Activated CD4-positive, alpha-beta memory T cell treated with anti-CD3 and anti-CD28 coated beads, Interleukin-2, amount 10 ng/mL, durations not matched to agents 7 days and 5 days (primary cell): ENCODE measurements at regions not wholly inside any gene's neighbourhood (a gene's known extent, or its start where the extent isn't known, plus 50 kb on each side); places are given as distances from the start of the nearest gene placed in this dataset.

Experiments
- CTCF ChIA-PET: fragments of 350-600 bp; sonication (Branson Sonifier 250); formaldehyde crosslinking; loops from one replicate; lab custom pipeline; 2021; ENCODE audit warnings: antibody characterized with exemption, inconsistent platforms; lab: Charles Lee
- POLR2A ChIA-PET: fragments of 350-600 bp; sonication (Branson Sonifier 250); formaldehyde crosslinking; loops from one replicate; lab custom pipeline; 2021; ENCODE audit warnings: antibody characterized with exemption; lab: Charles Lee
- DNase-seq: peaks from one replicate; pipeline ENCODE4 v3.0.0-alpha.2; 2020
- H3K27ac Mint-ChIP-seq: one replicate; pipeline ENCODE4 v1.8.0; 2021; ENCODE audit warnings: mild to moderate bottlenecking, mixed read lengths
- H3K27me3 Mint-ChIP-seq: one replicate; pipeline ENCODE4 v1.8.0; 2021; ENCODE audit warnings: mixed read lengths
- H3K36me3 Mint-ChIP-seq: one replicate; pipeline ENCODE4 v1.8.0; 2021; ENCODE audit warnings: low read depth, mixed read lengths
- H3K4me1 Mint-ChIP-seq: one replicate; pipeline ENCODE4 v1.8.0; 2021; ENCODE audit warnings: mixed read lengths
- H3K4me3 Mint-ChIP-seq: one replicate; pipeline ENCODE4 v1.8.0; 2021; ENCODE audit warnings: mild to moderate bottlenecking, mixed read lengths
- H3K9me3 Mint-ChIP-seq: one replicate; pipeline ENCODE4 v1.8.0; 2021; ENCODE audit warnings: mixed read lengths

- POLR2A ChIA-PET, result no interaction called here
- Mint-ChIP-seq H3K4me1 (no peaks in the 10 kb centered on the region), H3K27me3 (no peaks in the 10 kb centered on the region), H3K36me3 (no peaks in the 10 kb centered on the region), H3K9me3 (peaks cover 9% of the 10 kb centered on the region), H3K27ac (no peak overlapping the region), H3K4me3 (no peak overlapping the region)
- DNase-seq, result no peak
- CTCF ChIA-PET, result no interaction called here
Observed at GRCh38 chr11:91222830-91223229, 1000.0 kb upstream of the CHORDC1 start.

GRCh38 chr11:91220476-91221202 lies 997.8 kb upstream of the CHORDC1 start:
- peaks cover 6% of the 10 kb centered on the region for H3K9me3 Mint-ChIP-seq
- H3K4me1 Mint-ChIP-seq, result no peaks in the 10 kb centered on the region
- no peak overlapping the region for H3K27ac Mint-ChIP-seq
- ChIA-PET CTCF (interaction anchor here (0.6 kb wide), 1 partner anchor 627 kb away, joined by 3 read pairs; no protein-coding TSS in a partner anchor), POLR2A (no interaction called here)
- no peaks in the 10 kb centered on the region for H3K36me3 Mint-ChIP-seq
- DNase-seq, result no peak
- no peak overlapping the region for H3K4me3 Mint-ChIP-seq
- no peaks in the 10 kb centered on the region for H3K27me3 Mint-ChIP-seq

- Mint-ChIP-seq H3K36me3 (no peaks in the 10 kb centered on the region), H3K4me1 (no peaks in the 10 kb centered on the region), H3K27ac (no peak overlapping the region), H3K9me3 (peaks cover 6% of the 10 kb centered on the region), H3K27me3 (no peaks in the 10 kb centered on the region), H3K4me3 (no peak overlapping the region)
- ChIA-PET CTCF (no interaction called here), POLR2A (no interaction called here)
- DNase-seq, result no peak
Observed at GRCh38 chr11:91219535-91219934, 996.7 kb upstream of the CHORDC1 start.

GRCh38 chr11:91209751-91210150 lies 986.9 kb upstream of the CHORDC1 start:
- no peak overlapping the region for H3K4me3 Mint-ChIP-seq
- H3K9me3 Mint-ChIP-seq, result peaks cover 3% of the 10 kb centered on the region
- H3K4me1 Mint-ChIP-seq, result no peaks in the 10 kb centered on the region
- CTCF ChIA-PET, result no interaction called here
- POLR2A ChIA-PET, result no interaction called here
- no peaks in the 10 kb centered on the region for H3K27me3 Mint-ChIP-seq
- no peak overlapping the region for H3K27ac Mint-ChIP-seq
- H3K36me3 Mint-ChIP-seq, result no peaks in the 10 kb centered on the region
- DNase-seq, result no peak

- Mint-ChIP-seq H3K4me3 (no peak overlapping the region), H3K36me3 (no peaks in the 10 kb centered on the region), H3K27me3 (no peaks in the 10 kb centered on the region), H3K4me1 (no peaks in the 10 kb centered on the region), H3K9me3 (peaks cover 3% of the 10 kb centered on the region), H3K27ac (no peak overlapping the region)
- ChIA-PET CTCF (no interaction called here), POLR2A (no interaction called here)
- DNase-seq, result no peak
Observed at GRCh38 chr11:91209306-91209705, 986.5 kb upstream of the CHORDC1 start.

GRCh38 chr11:91199866-91200265 lies 977.0 kb upstream of the CHORDC1 start:
- CTCF ChIA-PET, result no interaction called here
- no peak overlapping the region for H3K27ac Mint-ChIP-seq
- H3K9me3 Mint-ChIP-seq, result peaks cover 4% of the 10 kb centered on the region
- H3K4me3 Mint-ChIP-seq, result no peak overlapping the region
- no peaks in the 10 kb centered on the region for H3K4me1 Mint-ChIP-seq
- no peaks in the 10 kb centered on the region for H3K36me3 Mint-ChIP-seq
- no peak for DNase-seq
- H3K27me3 Mint-ChIP-seq, result no peaks in the 10 kb centered on the region
- POLR2A ChIA-PET, result no interaction called here

- no peaks in the 10 kb centered on the region for H3K27me3 Mint-ChIP-seq
- no peaks in the 10 kb centered on the region for H3K36me3 Mint-ChIP-seq
- DNase-seq, result no peak
- no peak overlapping the region for H3K4me3 Mint-ChIP-seq
- ChIA-PET POLR2A (no interaction called here), CTCF (no interaction called here)
- no peak overlapping the region for H3K27ac Mint-ChIP-seq
- no peaks in the 10 kb centered on the region for H3K4me1 Mint-ChIP-seq
- H3K9me3 Mint-ChIP-seq, result peaks cover 4% of the 10 kb centered on the region
Observed at GRCh38 chr11:91194546-91194945, 971.7 kb upstream of the CHORDC1 start.

- no peaks in the 10 kb centered on the region for H3K36me3 Mint-ChIP-seq
- no peaks in the 10 kb centered on the region for H3K27me3 Mint-ChIP-seq
- POLR2A ChIA-PET, result no interaction called here
Observed at GRCh38 chr11:91188484-91188883, 965.6 kb upstream of the CHORDC1 start.

GRCh38 chr11:91187314-91187713 lies 964.5 kb upstream of the CHORDC1 start:
- H3K4me3 Mint-ChIP-seq, result no peak overlapping the region
- no peaks in the 10 kb centered on the region for H3K36me3 Mint-ChIP-seq
- H3K4me1 Mint-ChIP-seq, result no peaks in the 10 kb centered on the region
- no peak overlapping the region for H3K27ac Mint-ChIP-seq
- peaks cover 10% of the 10 kb centered on the region for H3K9me3 Mint-ChIP-seq
- CTCF ChIA-PET, result no interaction called here
- H3K27me3 Mint-ChIP-seq, result no peaks in the 10 kb centered on the region
- no peak for DNase-seq
- POLR2A ChIA-PET, result no interaction called here

More at GRCh38 chr11:91188484-91188883, 965.6 kb upstream of the CHORDC1 start:
- no peaks in the 10 kb centered on the region for H3K4me1 Mint-ChIP-seq
- DNase-seq, result no peak
- H3K9me3 Mint-ChIP-seq, result peaks cover 3% of the 10 kb centered on the region
- no peak overlapping the region for H3K27ac Mint-ChIP-seq
- CTCF ChIA-PET, result no interaction called here
- H3K4me3 Mint-ChIP-seq, result no peak overlapping the region

- ChIA-PET POLR2A (no interaction called here), CTCF (no interaction called here)
- no peaks in the 10 kb centered on the region for H3K4me1 Mint-ChIP-seq
- H3K9me3 Mint-ChIP-seq, result peaks cover 8% of the 10 kb centered on the region
- no peak for DNase-seq
- H3K36me3 Mint-ChIP-seq, result no peaks in the 10 kb centered on the region
- H3K27ac Mint-ChIP-seq, result no peak overlapping the region
- H3K27me3 Mint-ChIP-seq, result no peaks in the 10 kb centered on the region
- H3K4me3 Mint-ChIP-seq, result no peak overlapping the region
Observed at GRCh38 chr11:91178366-91178765, 955.5 kb upstream of the CHORDC1 start.

- POLR2A ChIA-PET, result no interaction called here
- CTCF ChIA-PET, result no interaction called here
- Mint-ChIP-seq H3K36me3 (no peaks in the 10 kb centered on the region), H3K4me3 (no peak overlapping the region), H3K9me3 (peaks cover 11% of the 10 kb centered on the region), H3K27me3 (no peaks in the 10 kb centered on the region), H3K27ac (no peak overlapping the region), H3K4me1 (no peaks in the 10 kb centered on the region)
- no peak for DNase-seq
Observed at GRCh38 chr11:91174734-91175133, 951.9 kb upstream of the CHORDC1 start.

- CTCF ChIA-PET, result no interaction called here
- H3K4me1 Mint-ChIP-seq, result no peaks in the 10 kb centered on the region
- H3K9me3 Mint-ChIP-seq, result peaks cover 11% of the 10 kb centered on the region
- no peak overlapping the region for H3K4me3 Mint-ChIP-seq
- no peak for DNase-seq
- POLR2A ChIA-PET, result no interaction called here
- no peaks in the 10 kb centered on the region for H3K27me3 Mint-ChIP-seq
- H3K36me3 Mint-ChIP-seq, result no peaks in the 10 kb centered on the region
- no peak overlapping the region for H3K27ac Mint-ChIP-seq
Observed at GRCh38 chr11:91174193-91174592, 951.3 kb upstream of the CHORDC1 start.

GRCh38 chr11:91173701-91174100 lies 950.9 kb upstream of the CHORDC1 start:
- Mint-ChIP-seq H3K27ac (no peak overlapping the region), H3K36me3 (no peaks in the 10 kb centered on the region), H3K27me3 (no peaks in the 10 kb centered on the region), H3K9me3 (peaks cover 11% of the 10 kb centered on the region), H3K4me3 (no peak overlapping the region), H3K4me1 (no peaks in the 10 kb centered on the region)
- ChIA-PET CTCF (no interaction called here), POLR2A (no interaction called here)
- DNase-seq, result no peak

- H3K27me3 Mint-ChIP-seq, result no peaks in the 10 kb centered on the region
- H3K4me1 Mint-ChIP-seq, result no peaks in the 10 kb centered on the region
- H3K4me3 Mint-ChIP-seq, result no peak overlapping the region
- CTCF ChIA-PET, result no interaction called here
- no peak overlapping the region for H3K27ac Mint-ChIP-seq
- no peak for DNase-seq
- H3K36me3 Mint-ChIP-seq, result no peaks in the 10 kb centered on the region
- peaks cover 11% of the 10 kb centered on the region for H3K9me3 Mint-ChIP-seq
- POLR2A ChIA-PET, result no interaction called here
Observed at GRCh38 chr11:91170711-91171110, 947.9 kb upstream of the CHORDC1 start.
